Dermis blood vessel endothelial cell (primary cell): ENCODE measurements at regions not wholly inside any gene's neighbourhood (a gene's known extent, or its start where the extent isn't known, plus 50 kb on each side); places are given as distances from the start of the nearest gene placed in this dataset.
A peak's percentile ranks its signal among the peaks of the same experiment; 100 is the strongest.

Experiments
- DNase-seq: peaks from one replicate; pipeline ENCODE4 v3.0.0; 2010

- no peak for DNase-seq
Observed at GRCh38 chr6:100176951-100177710, 183.1 kb upstream of the MCHR2 start.

- peak; percentile 60 for DNase-seq
Observed at GRCh38 chr6:100176311-100176950, 182.4 kb upstream of the MCHR2 start.

- DNase-seq, result peak; percentile 35
Observed at GRCh38 chr6:100175814-100176310, 181.8 kb upstream of the MCHR2 start.

- no peak for DNase-seq
Observed at GRCh38 chr6:100173211-100173610, 179.2 kb upstream of the MCHR2 start.

GRCh38 chr6:100172322-100172713 is 178.3 kb upstream of the MCHR2 start:
- DNase-seq, result no peak

- DNase-seq, result no peak
Observed at GRCh38 chr6:100171533-100172321, 177.7 kb upstream of the MCHR2 start.

GRCh38 chr6:100168148-100168547 is 174.1 kb upstream of the MCHR2 start:
- no peak for DNase-seq

GRCh38 chr6:100167585-100167984 is 173.6 kb upstream of the MCHR2 start:
- no peak for DNase-seq

GRCh38 chr6:100166956-100167355 is 172.9 kb upstream of the MCHR2 start:
- no peak for DNase-seq

GRCh38 chr6:100165442-100165841 is 171.4 kb upstream of the MCHR2 start:
- no peak for DNase-seq

- DNase-seq, result no peak
Observed at GRCh38 chr6:100163035-100163434, 169.0 kb upstream of the MCHR2 start.

GRCh38 chr6:100161782-100162365 is 167.9 kb upstream of the MCHR2 start:
- DNase-seq, result no peak

GRCh38 chr6:100160930-100161329 is 166.9 kb upstream of the MCHR2 start:
- DNase-seq, result no peak

GRCh38 chr6:100155141-100155540 is 161.1 kb upstream of the MCHR2 start:
- DNase-seq, result no peak

GRCh38 chr6:100153636-100154275 is 159.7 kb upstream of the MCHR2 start:
- no peak for DNase-seq

GRCh38 chr6:100152201-100152600 is 158.2 kb upstream of the MCHR2 start:
- no peak for DNase-seq

- DNase-seq, result no peak
Observed at GRCh38 chr6:100144991-100145390, 151.0 kb upstream of the MCHR2 start.

GRCh38 chr6:100138346-100139022 is 144.5 kb upstream of the MCHR2 start:
- DNase-seq, result peak; percentile 9

- no peak for DNase-seq
Observed at GRCh38 chr6:100137759-100138158, 143.7 kb upstream of the MCHR2 start.

- DNase-seq, result no peak
Observed at GRCh38 chr6:100136590-100136989, 142.6 kb upstream of the MCHR2 start.

GRCh38 chr6:100135977-100136376 is 142.0 kb upstream of the MCHR2 start:
- no peak for DNase-seq

- DNase-seq, result no peak
Observed at GRCh38 chr6:100134703-100135102, 140.7 kb upstream of the MCHR2 start.
